GM18520 (cell line): ENCODE measurements at regions not wholly inside any gene's neighbourhood (a gene's known extent, or its start where the extent isn't known, plus 50 kb on each side); places are given as distances from the start of the nearest gene placed in this dataset.

Source experiments
- ATAC-seq: cut with Tn5 transposase; IDR thresholded peaks from one replicate; pipeline ENCODE4 v1.9.1; 2021; ENCODE audit not compliant: unreplicated experiment

GRCh38 chr1:218670875-218671274 lies 325.7 kb downstream of the TGFB2 start:
- no peak for ATAC-seq

- ATAC-seq = no peak
Observed at GRCh38 chr1:218671573-218671972, 326.4 kb downstream of the TGFB2 start.

- no peak for ATAC-seq
Observed at GRCh38 chr1:218673170-218673569, 328.0 kb downstream of the TGFB2 start.

- ATAC-seq = no peak
Observed at GRCh38 chr1:218674280-218674773, 329.2 kb downstream of the TGFB2 start.

GRCh38 chr1:218677026-218677425 lies 331.9 kb downstream of the TGFB2 start:
- ATAC-seq = no peak

- no peak for ATAC-seq
Observed at GRCh38 chr1:218679391-218679790, 334.3 kb downstream of the TGFB2 start.

- no peak for ATAC-seq
Observed at GRCh38 chr1:218679988-218680748, 335.0 kb downstream of the TGFB2 start.

GRCh38 chr1:218683242-218683641 lies 338.1 kb downstream of the TGFB2 start:
- no peak for ATAC-seq

- ATAC-seq = no peak
Observed at GRCh38 chr1:218686258-218686657, 341.1 kb downstream of the TGFB2 start.

- ATAC-seq = no peak
Observed at GRCh38 chr1:218686761-218687160, 341.6 kb downstream of the TGFB2 start.

GRCh38 chr1:218692808-218693207 lies 347.7 kb downstream of the TGFB2 start:
- no peak for ATAC-seq

GRCh38 chr1:218693599-218693998 lies 348.5 kb downstream of the TGFB2 start:
- ATAC-seq = no peak

- ATAC-seq = no peak
Observed at GRCh38 chr1:218694085-218694484, 348.9 kb downstream of the TGFB2 start.

- ATAC-seq = no peak
Observed at GRCh38 chr1:218694636-218695035, 349.5 kb downstream of the TGFB2 start.

GRCh38 chr1:218695525-218695924 lies 350.4 kb downstream of the TGFB2 start:
- ATAC-seq = no peak

- no peak for ATAC-seq
Observed at GRCh38 chr1:218698141-218698540, 353.0 kb downstream of the TGFB2 start.

- ATAC-seq = no peak
Observed at GRCh38 chr1:218699421-218699820, 354.3 kb downstream of the TGFB2 start.

GRCh38 chr1:218699865-218700264 lies 354.7 kb downstream of the TGFB2 start:
- no peak for ATAC-seq

GRCh38 chr1:218700666-218701065 lies 355.5 kb downstream of the TGFB2 start:
- no peak for ATAC-seq

- no peak for ATAC-seq
Observed at GRCh38 chr1:218701131-218701530, 356.0 kb downstream of the TGFB2 start.

GRCh38 chr1:218702775-218703174 lies 357.6 kb downstream of the TGFB2 start:
- no peak for ATAC-seq

GRCh38 chr1:218703836-218704235 lies 358.7 kb downstream of the TGFB2 start:
- ATAC-seq = no peak

GRCh38 chr1:218705391-218705790 lies 360.3 kb downstream of the TGFB2 start:
- no peak for ATAC-seq
